OCI-LY7 (cell line): ENCODE measurements at regions not wholly inside any gene's neighbourhood (a gene's known extent, or its start where the extent isn't known, plus 50 kb on each side); places are given as distances from the start of the nearest gene placed in this dataset.

Source experiments
- BruUV-seq: library from RNA; stranded (reverse); fragments of 400-500 nt; replicated peaks from 2 replicates; lab custom pipeline; 2021; lab: Mats Ljungman, UMichigan
- CTCF ChIA-PET: fragments of 300-600 bp; sonication (Branson Sonifier 250); formaldehyde crosslinking; loops from one replicate; lab custom pipeline; 2022; ENCODE audit warnings: antibody characterized with exemption; ENCODE audit not compliant: unreplicated experiment; lab: Charles Lee
- POLR2A ChIA-PET: fragments of 300-600 bp; sonication (Branson Sonifier 250); formaldehyde crosslinking; loops from one replicate; lab custom pipeline; 2022; ENCODE audit warnings: antibody characterized with exemption; lab: Charles Lee
- DNase-seq: peaks from one replicate; pipeline ENCODE4 v3.0.0-alpha.2; 2015; ENCODE audit warnings: low spot score
- H2AFZ ChIP-seq: fragments of 200-600 bp; sonication (generic), shearing (Covaris generic); 2 replicates; pipeline ENCODE4 v1.6.1; 2014; ENCODE audit warnings: mild to moderate bottlenecking, antibody characterized with exemption, low read length, moderate library complexity
- H3K27ac ChIP-seq: fragments of 200-600 bp; sonication (generic); 2 replicates; pipeline ENCODE4 v1.5.1; 2014; ENCODE audit warnings: mixed run types, low read depth, mild to moderate bottlenecking, moderate library complexity, low read length, inconsistent platforms; ENCODE audit not compliant: poor library complexity, severe bottlenecking
- H3K36me3 ChIP-seq: fragments of 200-600 bp; sonication (generic); 2 replicates; pipeline ENCODE4 v1.6.1; 2014; ENCODE audit warnings: mild to moderate bottlenecking, antibody characterized with exemption, low read length, moderate library complexity, mixed read lengths; ENCODE audit not compliant: insufficient read depth
- H3K4me1 ChIP-seq: fragments of 200-600 bp; sonication (generic); 2 replicates; pipeline ENCODE4 v1.5.1; 2014; ENCODE audit warnings: mild to moderate bottlenecking, low read length; ENCODE audit not compliant: insufficient read depth, poor library complexity, severe bottlenecking
- H3K4me2 ChIP-seq: fragments of 200-600 bp; sonication (generic); 2 replicates; pipeline ENCODE4 v1.6.1; 2014; ENCODE audit warnings: mild to moderate bottlenecking, low read length
- H3K4me3 ChIP-seq: fragments of 200-600 bp; sonication (generic); 2 replicates; pipeline ENCODE4 v1.5.1; 2014; ENCODE audit warnings: mild to moderate bottlenecking, low read depth, low read length; ENCODE audit not compliant: poor library complexity, severe bottlenecking
- H3K79me2 ChIP-seq: fragments of 200-600 bp; sonication (generic); 2 replicates; pipeline ENCODE4 v1.6.1; 2016; ENCODE audit warnings: low read depth, mild to moderate bottlenecking, low read length, moderate library complexity, mixed read lengths; ENCODE audit not compliant: insufficient read depth
- H3K9me2 ChIP-seq: fragments of 200-600 bp; sonication (generic); 2 replicates; pipeline ENCODE4 v1.6.1; 2016; ENCODE audit warnings: mild to moderate bottlenecking, low read length, mixed read lengths; ENCODE audit not compliant: insufficient read depth
- H3K9me3 ChIP-seq: fragments of 200-600 bp; sonication (generic); 2 replicates; pipeline ENCODE4 v1.6.1; 2014; ENCODE audit warnings: mild to moderate bottlenecking, mixed run types, low read length, mixed read lengths
- H4K20me1 ChIP-seq: fragments of 200-600 bp; sonication (generic); 2 replicates; pipeline ENCODE4 v1.6.1; 2014; ENCODE audit warnings: mild to moderate bottlenecking, antibody characterized with exemption, low read length, moderate library complexity, mixed read lengths; ENCODE audit not compliant: insufficient read depth
- EZH2phosphoT487 ChIP-seq: fragments of 200-600 bp; sonication (generic); IDR thresholded peaks from 2 replicates; pipeline ENCODE4 v1.6.1; 2018; ENCODE audit warnings: low read depth, borderline replicate concordance, mild to moderate bottlenecking, mixed run types, antibody characterized with exemption, low read length, moderate library complexity, mixed read lengths
- intact Hi-C: fragments of 100-400 bp; cut with micrococcal nuclease; formaldehyde crosslinking; loops from one replicate; pipeline ENCODE4 v1.10.0; 2022; ENCODE audit not compliant: unreplicated experiment
- TF ChIP-seq, protein P1 (sequence below): fragments of 200-600 bp; sonication (generic); conservative IDR thresholded peaks from 2 replicates; pipeline ENCODE4 v1.5.1; 2014; ENCODE audit warnings: mild to moderate bottlenecking, antibody characterized with exemption, low read length, moderate library complexity, mixed read lengths

DNA sequence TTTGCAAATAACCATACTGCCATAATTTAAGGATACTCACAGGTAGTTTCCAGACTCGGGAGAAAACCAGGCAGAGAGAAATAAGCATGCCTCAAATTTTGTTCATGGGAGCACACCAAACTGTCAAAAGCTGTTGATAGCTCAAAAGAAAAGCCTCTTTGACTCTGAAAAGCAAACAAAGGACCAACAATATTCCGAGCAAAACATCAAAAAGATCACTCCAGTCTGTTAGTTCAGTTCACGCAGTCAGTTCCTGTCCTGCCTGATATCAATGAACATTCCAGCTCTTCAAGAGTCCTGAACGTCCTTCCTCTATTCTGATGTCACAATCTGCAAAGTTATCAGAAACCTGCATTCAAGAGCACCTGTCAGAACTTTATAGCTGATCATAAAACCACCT, 78.7 kb downstream of the RRM2 start:
- CTCF ChIA-PET: no interaction called here
- H3K4me3 ChIP-seq: no peak overlapping the region
- no peaks in the 10 kb centered on the region for H3K9me2 ChIP-seq
- BruUV-seq: no TSS peak
- H4K20me1 ChIP-seq: no peaks in the 10 kb centered on the region
- peaks cover 64% of the 10 kb centered on the region for H3K36me3 ChIP-seq
- no peaks in the 10 kb centered on the region for H3K79me2 ChIP-seq
- POLR2A ChIA-PET: interaction anchor here (0.7 kb wide), 1 partner anchor 477 kb away, joined by 3 read pairs; no protein-coding TSS in a partner anchor
- DNase-seq: no peak
- H2AFZ ChIP-seq: no peak overlapping the region
- no peaks in the 10 kb centered on the region for H3K9me3 ChIP-seq
- no peaks in the 10 kb centered on the region for H3K4me1 ChIP-seq
- no peak for TF ChIP-seq EZH2phosphoT487
- TF ChIP-seq, protein P1, sequence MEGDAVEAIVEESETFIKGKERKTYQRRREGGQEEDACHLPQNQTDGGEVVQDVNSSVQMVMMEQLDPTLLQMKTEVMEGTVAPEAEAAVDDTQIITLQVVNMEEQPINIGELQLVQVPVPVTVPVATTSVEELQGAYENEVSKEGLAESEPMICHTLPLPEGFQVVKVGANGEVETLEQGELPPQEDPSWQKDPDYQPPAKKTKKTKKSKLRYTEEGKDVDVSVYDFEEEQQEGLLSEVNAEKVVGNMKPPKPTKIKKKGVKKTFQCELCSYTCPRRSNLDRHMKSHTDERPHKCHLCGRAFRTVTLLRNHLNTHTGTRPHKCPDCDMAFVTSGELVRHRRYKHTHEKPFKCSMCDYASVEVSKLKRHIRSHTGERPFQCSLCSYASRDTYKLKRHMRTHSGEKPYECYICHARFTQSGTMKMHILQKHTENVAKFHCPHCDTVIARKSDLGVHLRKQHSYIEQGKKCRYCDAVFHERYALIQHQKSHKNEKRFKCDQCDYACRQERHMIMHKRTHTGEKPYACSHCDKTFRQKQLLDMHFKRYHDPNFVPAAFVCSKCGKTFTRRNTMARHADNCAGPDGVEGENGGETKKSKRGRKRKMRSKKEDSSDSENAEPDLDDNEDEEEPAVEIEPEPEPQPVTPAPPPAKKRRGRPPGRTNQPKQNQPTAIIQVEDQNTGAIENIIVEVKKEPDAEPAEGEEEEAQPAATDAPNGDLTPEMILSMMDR: no peak
- H3K27ac ChIP-seq: no peak overlapping the region
- no peak overlapping the region for H3K4me2 ChIP-seq
- intact Hi-C loops: no loop called here

DNA sequence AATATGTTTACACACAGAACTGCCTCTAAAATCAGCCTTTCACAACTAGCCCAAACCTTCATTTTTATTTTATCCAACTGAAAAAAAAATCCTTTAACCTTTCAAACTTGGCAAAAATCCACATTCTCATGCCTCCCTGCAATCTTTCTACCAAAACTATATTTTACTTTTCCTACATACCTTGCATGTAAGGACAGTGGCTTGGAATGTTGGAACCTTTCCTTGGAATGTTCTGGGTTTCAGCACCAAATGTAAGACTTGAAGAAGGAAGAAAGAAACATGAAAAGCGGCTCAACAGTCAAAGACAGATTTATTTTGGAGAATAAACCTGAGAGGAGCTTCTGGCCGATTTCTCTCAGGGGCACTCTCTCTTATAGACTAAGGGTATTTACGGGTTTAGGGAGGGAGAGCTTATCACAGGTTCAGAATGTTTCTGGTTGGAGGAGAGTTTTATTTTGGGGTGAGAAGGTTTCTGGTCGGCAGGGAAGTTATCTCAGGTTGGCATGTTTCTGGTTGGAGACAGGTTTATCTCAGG, 79.7 kb downstream of the RRM2 start:
- DNase-seq: no peak
- H4K20me1 ChIP-seq: no peaks in the 10 kb centered on the region
- BruUV-seq: no TSS peak
- H3K4me3 ChIP-seq: no peak overlapping the region
- H3K4me2 ChIP-seq: no peak overlapping the region
- no peak overlapping the region for H2AFZ ChIP-seq
- POLR2A ChIA-PET: no interaction called here
- H3K79me2 ChIP-seq: no peaks in the 10 kb centered on the region
- H3K36me3 ChIP-seq: peaks cover 64% of the 10 kb centered on the region
- CTCF ChIA-PET: no interaction called here
- no peak for TF ChIP-seq EZH2phosphoT487
- TF ChIP-seq, protein P1: no peak
- intact Hi-C loops: no loop called here
- H3K4me1 ChIP-seq: no peaks in the 10 kb centered on the region
- H3K9me2 ChIP-seq: no peaks in the 10 kb centered on the region
- no peaks in the 10 kb centered on the region for H3K9me3 ChIP-seq
- no peak overlapping the region for H3K27ac ChIP-seq

DNA sequence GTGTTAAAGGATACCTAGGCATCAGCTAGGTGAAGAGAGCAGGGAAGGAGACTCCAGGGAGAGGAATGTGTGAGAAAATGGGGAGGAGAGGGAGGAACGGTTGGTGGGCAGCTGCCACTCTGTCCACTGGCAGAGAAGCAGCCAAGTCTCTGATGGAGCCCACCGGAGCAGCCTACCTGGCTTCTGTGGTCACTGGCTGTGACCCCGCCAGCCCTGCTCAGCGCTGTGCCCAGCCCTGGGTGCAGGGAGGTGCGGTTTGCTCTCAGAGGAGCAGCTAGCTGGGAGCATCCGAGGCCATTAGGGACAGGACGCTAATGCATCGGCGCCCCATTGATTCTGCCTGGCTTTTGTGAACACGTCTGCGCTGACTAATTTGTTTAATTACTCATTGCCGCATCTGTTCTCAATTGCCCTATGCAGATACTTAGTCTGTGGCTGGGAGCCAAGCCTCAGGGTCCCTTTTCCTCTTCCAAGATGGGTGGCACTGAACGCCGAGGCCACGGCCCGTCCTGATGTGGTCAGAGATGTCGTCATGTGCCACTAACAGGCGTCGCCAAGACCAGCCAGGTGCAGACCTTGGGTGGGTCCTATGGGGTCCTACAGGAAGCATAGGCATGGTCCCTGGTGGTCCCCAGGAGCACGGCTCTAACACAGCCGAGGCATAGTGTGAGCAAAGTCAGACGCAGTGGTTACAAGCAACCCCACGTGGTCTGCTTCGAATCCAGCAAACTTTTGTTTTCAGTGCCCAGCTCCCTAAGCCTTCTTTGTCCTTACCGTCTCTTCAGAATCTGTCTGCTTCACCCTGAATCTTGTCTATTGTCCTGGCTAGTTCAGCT, 82.0 kb downstream of the RRM2 start:
- intact Hi-C loops: no loop called here
- no peak for DNase-seq
- H2AFZ ChIP-seq: no peak overlapping the region
- no peak overlapping the region for H3K4me2 ChIP-seq
- ChIA-PET POLR2A (no interaction called here), CTCF (no interaction called here)
- no peak overlapping the region for H3K4me3 ChIP-seq
- no peaks in the 10 kb centered on the region for H4K20me1 ChIP-seq
- no TSS peak for BruUV-seq
- no peaks in the 10 kb centered on the region for H3K9me3 ChIP-seq
- no peak overlapping the region for H3K27ac ChIP-seq
- TF ChIP-seq EZH2phosphoT487: no peak
- TF ChIP-seq, protein P1: no peak
- H3K79me2 ChIP-seq: no peaks in the 10 kb centered on the region
- no peaks in the 10 kb centered on the region for H3K4me1 ChIP-seq
- peaks cover 42% of the 10 kb centered on the region for H3K36me3 ChIP-seq
- no peaks in the 10 kb centered on the region for H3K9me2 ChIP-seq
